Chondrocyte (in vitro differentiated cells): ENCODE measurements at regions not wholly inside any gene's neighbourhood (a gene's known extent, or its start where the extent isn't known, plus 50 kb on each side); places are given as distances from the start of the nearest gene placed in this dataset.
"Not testable (repeated sequence)": the region's sequence is repeated elsewhere in the genome, so short reads cannot be mapped to it uniquely, and the experiment has no call there.

Source experiments
- DNase-seq: peaks from one replicate; pipeline ENCODE4 v3.0.0; 2021; ENCODE audit warnings: mixed read lengths, low spot score
- H3K27ac Mint-ChIP-seq: one replicate; pipeline ENCODE4 v1.8.0; 2021; ENCODE audit warnings: mild to moderate bottlenecking, moderate library complexity, mixed read lengths; ENCODE audit not compliant: unreplicated experiment
- H3K27me3 Mint-ChIP-seq: 2 replicates; pipeline ENCODE4 v1.8.0; 2021; ENCODE audit warnings: low read depth, mixed read lengths
- H3K36me3 Mint-ChIP-seq: 2 replicates; pipeline ENCODE4 v1.8.0; 2021; ENCODE audit warnings: low read depth, mixed read lengths
- H3K4me1 Mint-ChIP-seq: 2 replicates; pipeline ENCODE4 v1.8.0; 2021; ENCODE audit warnings: low read depth, mild to moderate bottlenecking, mixed read lengths
- H3K4me3 Mint-ChIP-seq: one replicate; pipeline ENCODE4 v1.8.0; 2021; ENCODE audit warnings: mild to moderate bottlenecking, moderate library complexity, mixed read lengths; ENCODE audit not compliant: unreplicated experiment
- H3K9me3 Mint-ChIP-seq: 2 replicates; pipeline ENCODE4 v1.8.0; 2021; ENCODE audit warnings: low read depth, mixed read lengths
- CTCF ChIP-seq: fragments of 200-600 bp; sonication (generic); IDR thresholded peaks from 2 replicates; pipeline ENCODE4 v1.5.0; 2021; ENCODE audit warnings: antibody characterized with exemption, mild to moderate bottlenecking, moderate library complexity

- no peaks in the 10 kb centered on the region for H3K36me3 Mint-ChIP-seq
- H3K4me3 Mint-ChIP-seq = no peak overlapping the region
- H3K27me3 Mint-ChIP-seq = peaks cover 1% of the 10 kb centered on the region
- no peak for TF ChIP-seq CTCF
- H3K27ac Mint-ChIP-seq = no peak overlapping the region
- no peaks in the 10 kb centered on the region for H3K9me3 Mint-ChIP-seq
- H3K4me1 Mint-ChIP-seq = peaks cover 15% of the 10 kb centered on the region
- no peak for DNase-seq
Observed at GRCh38 chr4:180336494-180337090, 1906.6 kb upstream of the TENM3 start.

- Mint-ChIP-seq H3K27ac (no peak overlapping the region), H3K36me3 (no peaks in the 10 kb centered on the region), H3K4me3 (no peak overlapping the region), H3K9me3 (no peaks in the 10 kb centered on the region), H3K27me3 (peaks cover 4% of the 10 kb centered on the region), H3K4me1 (no peaks in the 10 kb centered on the region)
- DNase-seq = no peak
- no peak for TF ChIP-seq CTCF
Observed at GRCh38 chr4:180341926-180342325, 1901.3 kb upstream of the TENM3 start.

- TF ChIP-seq CTCF = no peak
- no peak overlapping the region for H3K4me3 Mint-ChIP-seq
- H3K4me1 Mint-ChIP-seq = peaks cover 8% of the 10 kb centered on the region
- H3K9me3 Mint-ChIP-seq = no peaks in the 10 kb centered on the region
- H3K27ac Mint-ChIP-seq = no peak overlapping the region
- no peak for DNase-seq
- H3K36me3 Mint-ChIP-seq = no peaks in the 10 kb centered on the region
- no peaks in the 10 kb centered on the region for H3K27me3 Mint-ChIP-seq
Observed at GRCh38 chr4:180350901-180351300, 1892.3 kb upstream of the TENM3 start.

- DNase-seq = no peak
- H3K27me3 Mint-ChIP-seq = no peaks in the 10 kb centered on the region
- H3K27ac Mint-ChIP-seq = no peak overlapping the region
- peaks cover 3% of the 10 kb centered on the region for H3K4me1 Mint-ChIP-seq
- no peaks in the 10 kb centered on the region for H3K36me3 Mint-ChIP-seq
- peaks cover 17% of the 10 kb centered on the region for H3K9me3 Mint-ChIP-seq
- TF ChIP-seq CTCF = no peak
- H3K4me3 Mint-ChIP-seq = no peak overlapping the region
Observed at GRCh38 chr4:180356766-180357165, 1886.4 kb upstream of the TENM3 start.

- not testable (repeated sequence) for H3K27ac Mint-ChIP-seq, H3K4me1 Mint-ChIP-seq
Observed at GRCh38 chr4:180360113-180360512, 1883.1 kb upstream of the TENM3 start.

GRCh38 chr4:180363815-180364214 lies 1879.4 kb upstream of the TENM3 start:
- H3K4me3 Mint-ChIP-seq = no peak overlapping the region
- no peak overlapping the region for H3K27ac Mint-ChIP-seq
- no peaks in the 10 kb centered on the region for H3K36me3 Mint-ChIP-seq
- H3K9me3 Mint-ChIP-seq = peaks cover 17% of the 10 kb centered on the region
- DNase-seq = no peak
- no peaks in the 10 kb centered on the region for H3K27me3 Mint-ChIP-seq
- TF ChIP-seq CTCF = no peak
- H3K4me1 Mint-ChIP-seq = no peaks in the 10 kb centered on the region

More at GRCh38 chr4:180360113-180360512, 1883.1 kb upstream of the TENM3 start:
- H3K4me3 Mint-ChIP-seq, H3K36me3 Mint-ChIP-seq, DNase-seq, H3K27me3 Mint-ChIP-seq: not testable (repeated sequence)
- peaks cover 17% of the 10 kb centered on the region for H3K9me3 Mint-ChIP-seq
